NB4 (cell line): ENCODE measurements at regions not wholly inside any gene's neighbourhood (a gene's known extent, or its start where the extent isn't known, plus 50 kb on each side); places are given as distances from the start of the nearest gene placed in this dataset.

Source experiments
- POLR2A ChIP-seq: IDR thresholded peaks from 2 replicates; pipeline ENCODE4 v1.6.1; 2011; ENCODE audit warnings: mild to moderate bottlenecking; ENCODE audit not compliant: insufficient read length; ENCODE audit errors: extremely low read depth
- TF ChIP-seq, protein P1 (sequence below): IDR thresholded peaks from one replicate; pipeline ENCODE4 v1.5.1; 2012; ENCODE audit warnings: low read depth, low read length
- TF ChIP-seq, protein P2 (sequence below): IDR thresholded peaks from 2 replicates; pipeline ENCODE4 v1.6.1; 2011; ENCODE audit warnings: low read depth, low read length

DNA sequence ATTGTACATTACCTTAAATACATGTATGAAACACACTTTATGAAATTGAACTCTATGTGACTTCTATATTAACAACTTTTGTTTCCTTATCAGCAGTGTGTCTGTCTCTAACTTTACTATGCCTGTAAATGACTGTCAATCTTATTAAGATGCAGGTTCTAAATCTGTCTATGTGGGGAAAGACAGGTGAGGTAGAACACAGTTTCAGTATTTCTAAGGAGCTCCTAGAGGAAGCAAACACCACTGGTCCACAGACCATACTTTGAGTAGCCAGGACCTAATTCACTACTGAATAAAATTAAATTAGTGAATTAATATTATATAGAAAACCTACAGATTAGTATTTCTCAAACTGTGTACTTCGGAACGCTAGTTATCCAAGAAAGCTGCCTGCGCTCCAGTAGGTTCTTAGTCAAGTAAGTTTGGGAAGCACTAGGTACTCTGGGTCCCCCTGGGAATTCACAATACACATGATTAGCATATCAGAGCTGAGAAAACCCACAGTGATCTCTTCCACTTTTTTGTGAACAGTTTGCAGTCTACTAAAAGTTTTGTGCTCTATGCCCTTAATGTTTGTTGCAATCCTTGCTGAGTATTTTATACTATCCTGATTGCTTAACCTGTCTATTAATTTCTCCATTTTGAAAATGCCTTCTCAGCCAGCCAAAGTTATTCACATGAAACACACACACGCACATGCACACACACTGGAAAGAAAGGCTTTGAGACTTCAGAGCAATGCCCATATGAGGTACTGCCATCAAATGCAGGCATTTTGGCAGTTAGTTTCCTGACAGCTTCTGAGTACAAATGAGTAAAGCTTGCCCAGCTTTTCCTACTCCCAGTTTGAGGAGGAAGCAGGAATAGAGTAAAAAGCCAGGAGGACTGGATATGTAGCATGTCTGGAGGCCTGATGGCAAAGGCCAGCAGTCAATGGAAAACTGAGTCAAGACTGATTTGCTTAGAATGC is 133.6 kb upstream of the CPEB2 start:
- TF ChIP-seq, protein P1, sequence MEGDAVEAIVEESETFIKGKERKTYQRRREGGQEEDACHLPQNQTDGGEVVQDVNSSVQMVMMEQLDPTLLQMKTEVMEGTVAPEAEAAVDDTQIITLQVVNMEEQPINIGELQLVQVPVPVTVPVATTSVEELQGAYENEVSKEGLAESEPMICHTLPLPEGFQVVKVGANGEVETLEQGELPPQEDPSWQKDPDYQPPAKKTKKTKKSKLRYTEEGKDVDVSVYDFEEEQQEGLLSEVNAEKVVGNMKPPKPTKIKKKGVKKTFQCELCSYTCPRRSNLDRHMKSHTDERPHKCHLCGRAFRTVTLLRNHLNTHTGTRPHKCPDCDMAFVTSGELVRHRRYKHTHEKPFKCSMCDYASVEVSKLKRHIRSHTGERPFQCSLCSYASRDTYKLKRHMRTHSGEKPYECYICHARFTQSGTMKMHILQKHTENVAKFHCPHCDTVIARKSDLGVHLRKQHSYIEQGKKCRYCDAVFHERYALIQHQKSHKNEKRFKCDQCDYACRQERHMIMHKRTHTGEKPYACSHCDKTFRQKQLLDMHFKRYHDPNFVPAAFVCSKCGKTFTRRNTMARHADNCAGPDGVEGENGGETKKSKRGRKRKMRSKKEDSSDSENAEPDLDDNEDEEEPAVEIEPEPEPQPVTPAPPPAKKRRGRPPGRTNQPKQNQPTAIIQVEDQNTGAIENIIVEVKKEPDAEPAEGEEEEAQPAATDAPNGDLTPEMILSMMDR = no peak
- no peak for TF ChIP-seq POLR2A
- TF ChIP-seq, protein P2, sequence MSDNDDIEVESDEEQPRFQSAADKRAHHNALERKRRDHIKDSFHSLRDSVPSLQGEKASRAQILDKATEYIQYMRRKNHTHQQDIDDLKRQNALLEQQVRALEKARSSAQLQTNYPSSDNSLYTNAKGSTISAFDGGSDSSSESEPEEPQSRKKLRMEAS = no peak
